ENCODE measurements at regions not wholly inside any gene's neighbourhood (a gene's known extent, or its start where the extent isn't known, plus 50 kb on each side); places are given as distances from the start of the nearest gene placed in this dataset.

GRCh38 chr5:1656271-1656975 is 132.7 kb upstream of the LPCAT1 start:
- TF ChIP-seq CTCF (IDR thresholded peaks at IDR 0.05) = no peak
- TF ChIP-seq POLR2AphosphoS5 (IDR thresholded peaks at IDR 0.05) = no peak
